ENCODE measurements at regions not wholly inside any gene's neighbourhood (a gene's known extent, or its start where the extent isn't known, plus 50 kb on each side); places are given as distances from the start of the nearest gene placed in this dataset.

DNA sequence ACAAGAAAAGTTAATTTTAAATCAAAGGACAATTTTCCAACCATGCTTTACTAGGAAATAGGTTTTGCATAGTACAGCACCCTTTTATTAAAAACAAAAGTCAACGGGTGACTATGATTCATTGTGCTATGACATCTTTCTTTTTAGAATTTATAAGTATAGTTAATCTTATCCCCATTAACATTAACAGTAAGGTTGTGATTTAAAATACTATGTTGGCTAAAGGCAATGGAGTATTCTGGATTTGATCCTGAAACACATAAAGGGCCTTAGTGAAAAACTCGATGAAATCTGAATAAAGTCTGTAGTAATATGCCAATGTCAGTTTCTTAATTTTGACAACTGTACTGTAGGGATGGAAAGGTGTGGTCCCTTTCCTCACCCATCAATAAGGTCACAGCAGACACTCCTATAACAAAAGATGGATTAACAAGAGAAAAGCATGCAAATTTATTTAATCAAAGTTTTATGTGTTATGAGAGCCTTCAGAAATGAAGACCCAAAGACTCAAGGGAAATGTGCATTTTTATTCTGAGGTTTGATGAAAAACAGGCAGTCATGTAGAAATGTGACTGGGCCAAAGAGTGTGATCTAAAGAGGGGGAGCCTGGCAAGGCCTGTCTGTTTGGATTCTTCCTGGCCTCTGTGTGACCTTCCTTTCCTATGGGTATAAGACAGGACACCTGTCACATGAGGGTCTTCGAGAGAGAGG lies 731.4 kb downstream of the TSN start:
- no peak overlapping the region for H3K27ac ChIP-seq
- no peak overlapping the region for H3K4me3 ChIP-seq

GRCh38 chr2:122491011-122491410 lies 735.6 kb downstream of the TSN start:
- Histone ChIP-seq H3K27ac (no peak overlapping the region), H3K4me3 (no peak overlapping the region)

DNA sequence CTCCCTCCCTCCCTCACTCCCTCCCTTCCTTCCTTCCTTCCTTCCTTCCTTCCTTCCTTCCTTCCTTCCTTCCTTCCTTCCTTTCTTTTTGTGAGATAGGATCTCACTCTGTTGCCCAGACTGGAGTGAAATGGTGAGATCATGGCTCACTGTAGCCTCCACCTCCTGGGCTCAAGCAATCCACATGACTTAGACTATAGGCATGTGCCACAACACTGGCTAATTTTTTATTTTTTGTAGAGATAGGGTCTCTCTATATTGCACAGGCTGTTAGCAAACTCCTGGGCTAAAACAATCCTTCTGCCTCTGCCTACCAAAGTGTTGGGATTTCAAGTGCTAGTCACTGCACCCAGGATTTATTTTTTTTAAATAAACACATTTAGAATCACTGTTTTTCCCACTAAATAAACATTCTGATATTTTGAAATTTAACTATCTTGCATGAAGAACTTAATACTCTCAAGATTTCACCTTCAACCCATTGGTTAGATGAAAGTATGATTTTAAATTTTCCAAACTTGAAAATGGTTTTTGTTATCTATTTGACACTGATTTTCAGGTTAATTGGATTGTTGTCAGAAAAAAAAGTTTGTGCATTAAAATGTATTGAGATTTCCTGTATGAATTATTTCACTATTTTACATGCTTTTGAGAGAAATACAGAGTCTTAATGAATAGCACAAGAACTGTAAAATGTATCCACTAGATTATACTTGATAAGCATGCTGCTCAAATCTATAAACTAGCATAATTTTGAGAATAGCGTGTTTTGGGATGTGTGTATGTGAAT lies 745.1 kb downstream of the TSN start:
- no peak overlapping the region for H3K4me3 ChIP-seq
- no peak overlapping the region for H3K27ac ChIP-seq

GRCh38 chr2:122506620-122507019 lies 751.2 kb downstream of the TSN start:
- H3K27ac ChIP-seq, result no peak overlapping the region

GRCh38 chr2:122507261-122507660 lies 751.8 kb downstream of the TSN start:
- no peak overlapping the region for H3K27ac ChIP-seq

More at GRCh38 chr2:122506620-122507019, 751.2 kb downstream of the TSN start:
- no peak overlapping the region for H3K4me3 ChIP-seq

GRCh38 chr2:122512091-122512490 lies 756.6 kb downstream of the TSN start:
- Histone ChIP-seq H3K4me3 (no peak overlapping the region), H3K27ac (no peak overlapping the region)

More at GRCh38 chr2:122507261-122507660, 751.8 kb downstream of the TSN start:
- H3K4me3 ChIP-seq, result no peak overlapping the region

GRCh38 chr2:122514451-122514996 lies 759.1 kb downstream of the TSN start:
- no peak overlapping the region for H3K27ac ChIP-seq
- H3K4me3 ChIP-seq, result no peak overlapping the region

GRCh38 chr2:122515731-122516290 lies 760.4 kb downstream of the TSN start:
- Histone ChIP-seq H3K4me3 (no peak overlapping the region), H3K27ac (no peak overlapping the region)

- no peak overlapping the region for H3K4me3 ChIP-seq
- no peak overlapping the region for H3K27ac ChIP-seq
These were observed 761.3 kb downstream of the TSN start for GRCh38 chr2:122516775-122517174.

GRCh38 chr2:122519366-122519765 lies 763.9 kb downstream of the TSN start:
- no peak overlapping the region for H3K27ac ChIP-seq

DNA sequence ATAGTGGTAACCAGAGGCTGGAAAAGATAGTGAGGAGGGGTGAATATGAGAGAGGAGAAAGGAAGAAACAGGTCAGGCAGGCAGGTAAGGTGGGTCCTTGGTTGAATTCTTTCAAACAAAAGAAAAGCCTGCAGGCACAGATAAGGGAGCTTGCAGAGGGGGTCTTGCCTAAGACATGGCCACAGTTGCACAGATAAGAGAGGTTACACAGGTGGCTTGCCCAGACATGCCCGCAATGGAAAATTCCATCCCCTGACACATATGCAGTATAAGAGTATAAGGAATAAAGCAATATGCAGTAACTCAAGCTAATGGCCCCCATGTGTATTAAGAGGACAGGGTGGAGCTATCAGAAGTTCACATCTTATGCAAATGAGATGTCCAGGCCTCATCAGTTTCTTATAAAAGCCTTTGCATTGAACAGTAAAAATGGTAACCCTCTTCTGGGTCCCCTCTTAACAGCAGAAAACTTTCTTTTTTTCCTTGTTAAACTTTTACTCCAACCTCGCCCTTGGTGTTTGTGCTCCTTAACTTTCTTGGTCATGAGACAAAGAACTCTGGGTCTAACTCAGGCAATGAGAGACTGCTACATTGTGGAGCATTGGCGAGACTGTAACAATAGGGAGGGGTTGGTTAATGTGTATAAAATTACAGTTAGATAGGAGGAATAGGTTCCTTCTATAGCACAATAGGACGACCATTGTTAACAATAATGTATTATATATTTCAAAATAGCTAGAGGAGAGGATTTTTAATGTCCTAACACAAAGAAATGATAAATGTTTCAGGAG lies 764.6 kb downstream of the TSN start:
- no peak overlapping the region for H3K4me3 ChIP-seq
- H3K27ac ChIP-seq, result no peak overlapping the region

More at GRCh38 chr2:122519366-122519765, 763.9 kb downstream of the TSN start:
- H3K4me3 ChIP-seq, result no peak overlapping the region

DNA sequence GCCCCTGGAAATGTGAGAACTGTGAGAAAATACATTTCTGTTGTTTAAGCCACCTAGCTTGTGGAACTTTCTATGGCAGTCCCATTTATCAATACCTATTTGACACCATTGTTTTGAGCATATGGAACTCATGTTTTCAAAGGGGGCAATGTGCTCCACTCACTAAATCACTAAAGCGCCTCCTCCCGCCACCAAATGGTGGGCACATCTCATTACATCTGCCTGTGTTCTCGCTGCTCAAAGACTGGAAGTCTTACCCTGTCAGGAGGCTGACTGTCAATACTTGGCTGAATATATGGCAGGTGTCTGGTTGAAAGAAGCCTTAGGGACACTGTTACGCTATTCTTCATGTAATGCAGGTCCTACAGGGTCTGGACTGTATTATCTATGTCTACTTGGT lies 767.7 kb downstream of the TSN start:
- Histone ChIP-seq H3K4me3 (no peak overlapping the region), H3K27ac (no peak overlapping the region)

DNA sequence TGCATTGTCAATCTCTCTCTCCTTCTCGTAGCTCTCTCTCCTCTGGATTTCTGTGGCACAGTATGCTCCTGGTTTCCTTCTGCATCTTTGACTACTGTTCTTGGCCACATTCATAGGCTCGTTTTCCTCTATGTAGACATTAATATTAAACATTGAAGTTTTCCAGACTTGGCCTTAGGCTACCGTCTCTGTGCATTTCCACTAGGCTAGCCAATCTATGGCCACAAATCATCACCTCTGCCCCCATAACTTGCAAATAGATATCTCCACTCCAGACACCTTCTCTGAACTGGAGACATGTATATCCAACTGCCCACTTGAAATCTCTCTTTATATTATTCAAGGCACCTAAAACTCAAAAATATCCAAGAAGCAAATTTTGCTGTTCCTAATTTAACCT lies 768.5 kb downstream of the TSN start:
- no peak overlapping the region for H3K4me3 ChIP-seq
- no peak overlapping the region for H3K27ac ChIP-seq

DNA sequence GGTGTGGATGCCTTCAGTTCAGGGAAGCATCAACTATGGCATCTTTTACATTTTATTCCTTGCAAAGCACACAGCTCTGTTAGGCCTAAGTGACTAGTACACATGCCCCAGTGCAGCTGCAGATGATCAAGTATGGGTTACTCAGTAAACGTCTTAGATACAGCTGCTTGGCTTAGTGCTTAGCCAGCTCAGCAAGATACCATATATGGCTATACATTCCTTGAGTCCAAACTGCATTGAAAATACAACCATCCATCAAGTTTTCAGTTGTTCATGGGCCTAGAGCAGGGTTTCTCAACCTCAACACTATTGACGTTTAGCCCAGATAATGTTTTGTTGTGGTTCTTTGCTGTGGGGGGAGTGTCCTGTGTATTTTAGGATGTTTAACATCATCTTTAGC lies 769.9 kb downstream of the TSN start:
- Histone ChIP-seq H3K4me3 (no peak overlapping the region), H3K27ac (no peak overlapping the region)

- no peak overlapping the region for H3K4me3 ChIP-seq
- H3K27ac ChIP-seq, result no peak overlapping the region
These were observed 772.6 kb downstream of the TSN start for GRCh38 chr2:122528061-122528460.

DNA sequence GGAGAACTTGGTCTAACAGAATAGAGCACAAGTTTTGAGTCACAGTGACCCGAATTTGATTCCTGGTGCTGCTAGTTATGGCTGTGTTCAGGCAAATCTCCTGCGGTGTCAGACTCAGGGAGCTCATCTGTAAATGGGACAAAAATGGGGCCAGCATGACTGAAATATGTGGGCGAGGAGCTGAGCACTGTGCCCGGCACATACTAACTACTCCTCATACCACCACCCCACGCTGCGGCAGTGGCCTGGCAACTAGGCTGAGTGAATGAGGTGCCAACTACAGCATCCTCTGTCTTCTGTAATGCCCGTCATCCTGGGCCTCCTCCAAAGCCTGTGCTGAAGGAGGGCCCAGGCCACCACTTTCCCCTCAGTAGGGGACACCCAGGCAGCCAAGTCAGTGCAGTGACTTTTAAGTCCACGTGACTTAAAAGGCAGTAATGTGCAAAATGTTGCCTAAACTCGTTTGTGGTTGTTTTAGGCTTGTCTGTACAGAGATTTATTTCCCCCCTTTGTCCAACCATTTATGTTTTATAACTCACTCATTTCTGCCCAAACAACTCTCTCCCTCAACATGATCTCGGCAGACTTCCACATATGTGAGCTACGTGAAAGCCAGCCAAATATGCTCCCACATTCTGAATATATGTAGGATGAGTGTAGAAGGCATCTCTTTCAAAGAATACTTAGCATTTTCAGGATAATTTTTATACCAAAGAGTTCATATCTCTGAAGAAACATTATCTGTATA lies 773.7 kb downstream of the TSN start:
- no peak overlapping the region for H3K27ac ChIP-seq

GRCh38 chr2:122530814-122531213 lies 775.4 kb downstream of the TSN start:
- H3K4me3 ChIP-seq, result no peak overlapping the region
- no peak overlapping the region for H3K27ac ChIP-seq

More for the DNA sequence above, 773.7 kb downstream of the TSN start:
- no peak overlapping the region for H3K4me3 ChIP-seq

- Histone ChIP-seq H3K27ac (no peak overlapping the region), H3K4me3 (no peak overlapping the region)
These were observed 776.0 kb downstream of the TSN start for GRCh38 chr2:122531290-122532071.

GRCh38 chr2:122532072-122532344 lies 776.6 kb downstream of the TSN start:
- no peak overlapping the region for H3K4me3 ChIP-seq
- H3K27ac ChIP-seq, result no peak overlapping the region
